Osteoblast (primary cell): ENCODE measurements at regions not wholly inside any gene's neighbourhood (a gene's known extent, or its start where the extent isn't known, plus 50 kb on each side); places are given as distances from the start of the nearest gene placed in this dataset.
A peak's percentile ranks its signal among the peaks of the same experiment; 100 is the strongest.

ENCODE experiments used
- DNase-seq: peaks from one replicate; pipeline ENCODE4 v3.0.0; 2011; ENCODE audit warnings: low spot score, mixed read lengths; ENCODE audit not compliant: insufficient read length; ENCODE audit errors: missing footprints
- H2AFZ ChIP-seq: 2 replicates; pipeline ENCODE4 v1.6.0; 2011; ENCODE audit warnings: mild to moderate bottlenecking, low read length
- H3K27ac ChIP-seq: 2 replicates; pipeline ENCODE4 v1.5.1; 2011; ENCODE audit warnings: mild to moderate bottlenecking, low read depth, low read length, moderate library complexity
- H3K27me3 ChIP-seq: 2 replicates; pipeline ENCODE4 v1.6.0; 2012; ENCODE audit warnings: mild to moderate bottlenecking, control low read depth, inconsistent platforms, low read length, moderate library complexity; ENCODE audit not compliant: insufficient read depth
- H3K36me3 ChIP-seq: 2 replicates; pipeline ENCODE4 v1.5.1; 2011; ENCODE audit warnings: mild to moderate bottlenecking, low read length, control low read depth, moderate library complexity; ENCODE audit not compliant: insufficient read depth
- H3K4me1 ChIP-seq: 2 replicates; pipeline ENCODE4 v1.5.1; 2011; ENCODE audit warnings: mild to moderate bottlenecking, low read length, control low read depth, moderate library complexity; ENCODE audit not compliant: insufficient read depth
- H3K4me2 ChIP-seq: 2 replicates; pipeline ENCODE4 v1.6.0; 2011; ENCODE audit warnings: mild to moderate bottlenecking, low read length; ENCODE audit not compliant: insufficient read depth
- H3K4me3 ChIP-seq: fragments of 200-600 bp; sonication (generic); 3 replicates; pipeline ENCODE4 v1.5.1; 2012; ENCODE audit warnings: mild to moderate bottlenecking, low read length, inconsistent platforms; ENCODE audit not compliant: insufficient read depth
- H3K79me2 ChIP-seq: 2 replicates; pipeline ENCODE4 v1.6.0; 2012; ENCODE audit warnings: mild to moderate bottlenecking, low read length, control low read depth, inconsistent platforms; ENCODE audit not compliant: insufficient read depth
- H3K9me3 ChIP-seq: 2 replicates; pipeline ENCODE4 v1.5.1; 2011; ENCODE audit warnings: low read depth, low read length, control low read depth
- H4K20me1 ChIP-seq: 2 replicates; pipeline ENCODE4 v1.6.0; 2012; ENCODE audit warnings: mild to moderate bottlenecking, low read length, control low read depth; ENCODE audit not compliant: insufficient read depth
- TF ChIP-seq, protein P1 (sequence below): IDR thresholded peaks from 2 replicates; pipeline ENCODE4 v1.5.1; 2011; ENCODE audit warnings: mild to moderate bottlenecking, low read depth, low read length, moderate library complexity; ENCODE audit errors: extremely low read depth

DNA sequence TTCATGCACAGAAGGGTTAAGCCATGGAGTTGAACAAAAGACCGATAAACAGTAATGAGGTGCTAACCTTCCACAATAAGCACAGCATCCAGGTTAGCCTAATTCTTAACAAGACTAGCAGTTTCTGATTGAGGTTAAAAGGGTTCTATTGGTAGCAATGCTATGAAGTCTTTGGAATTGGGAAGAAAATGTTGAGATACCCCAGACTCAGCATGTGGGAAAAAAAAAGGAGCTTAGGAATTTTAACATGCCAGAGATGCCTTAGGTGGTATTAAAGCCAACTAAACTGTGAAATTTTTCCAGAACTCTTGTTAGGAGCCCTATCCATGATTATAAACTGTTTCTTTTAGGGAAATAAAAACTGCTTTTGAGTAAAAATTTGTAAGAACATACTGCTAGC lies 391.7 kb downstream of the GABRG1 start:
- DNase-seq: no peak
- no peaks in the 10 kb centered on the region for H4K20me1 ChIP-seq
- no peaks in the 10 kb centered on the region for H3K79me2 ChIP-seq
- H3K4me2 ChIP-seq: no peak overlapping the region
- H3K36me3 ChIP-seq: no peaks in the 10 kb centered on the region
- H3K4me1 ChIP-seq: no peaks in the 10 kb centered on the region
- no peak overlapping the region for H3K27ac ChIP-seq
- no peaks in the 10 kb centered on the region for H3K27me3 ChIP-seq
- TF ChIP-seq, protein P1, sequence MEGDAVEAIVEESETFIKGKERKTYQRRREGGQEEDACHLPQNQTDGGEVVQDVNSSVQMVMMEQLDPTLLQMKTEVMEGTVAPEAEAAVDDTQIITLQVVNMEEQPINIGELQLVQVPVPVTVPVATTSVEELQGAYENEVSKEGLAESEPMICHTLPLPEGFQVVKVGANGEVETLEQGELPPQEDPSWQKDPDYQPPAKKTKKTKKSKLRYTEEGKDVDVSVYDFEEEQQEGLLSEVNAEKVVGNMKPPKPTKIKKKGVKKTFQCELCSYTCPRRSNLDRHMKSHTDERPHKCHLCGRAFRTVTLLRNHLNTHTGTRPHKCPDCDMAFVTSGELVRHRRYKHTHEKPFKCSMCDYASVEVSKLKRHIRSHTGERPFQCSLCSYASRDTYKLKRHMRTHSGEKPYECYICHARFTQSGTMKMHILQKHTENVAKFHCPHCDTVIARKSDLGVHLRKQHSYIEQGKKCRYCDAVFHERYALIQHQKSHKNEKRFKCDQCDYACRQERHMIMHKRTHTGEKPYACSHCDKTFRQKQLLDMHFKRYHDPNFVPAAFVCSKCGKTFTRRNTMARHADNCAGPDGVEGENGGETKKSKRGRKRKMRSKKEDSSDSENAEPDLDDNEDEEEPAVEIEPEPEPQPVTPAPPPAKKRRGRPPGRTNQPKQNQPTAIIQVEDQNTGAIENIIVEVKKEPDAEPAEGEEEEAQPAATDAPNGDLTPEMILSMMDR: no peak
- H3K9me3 ChIP-seq: no peaks in the 10 kb centered on the region
- H3K4me3 ChIP-seq: no peak overlapping the region
- H2AFZ ChIP-seq: no peak overlapping the region

DNA sequence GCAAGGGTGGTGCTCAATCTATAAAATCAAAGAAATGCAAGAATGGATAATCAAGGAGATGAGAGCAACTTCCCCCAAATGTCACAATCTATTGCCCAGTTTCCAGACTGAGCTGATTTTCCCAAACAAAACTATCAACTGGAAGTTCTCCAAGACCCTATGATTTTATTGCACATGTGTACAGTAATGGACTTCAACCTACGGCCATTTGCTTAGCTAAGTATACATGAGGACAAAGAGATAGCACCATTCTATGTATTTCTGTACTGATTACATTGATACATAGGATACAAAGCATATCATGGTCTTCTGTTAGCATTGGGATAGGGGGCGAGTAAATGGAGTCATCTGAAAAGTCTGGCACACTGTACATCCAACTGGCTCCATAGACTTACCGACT lies 407.8 kb downstream of the GABRG1 start:
- Histone ChIP-seq H2AFZ (no peak overlapping the region), H3K4me2 (no peak overlapping the region), H3K4me3 (no peak overlapping the region), H3K27me3 (no peaks in the 10 kb centered on the region), H3K79me2 (no peaks in the 10 kb centered on the region), H3K9me3 (peaks cover 2% of the 10 kb centered on the region), H3K36me3 (no peaks in the 10 kb centered on the region), H3K4me1 (no peaks in the 10 kb centered on the region), H3K27ac (no peak overlapping the region), H4K20me1 (no peaks in the 10 kb centered on the region)
- TF ChIP-seq, protein P1: no peak
- DNase-seq: no peak

DNA sequence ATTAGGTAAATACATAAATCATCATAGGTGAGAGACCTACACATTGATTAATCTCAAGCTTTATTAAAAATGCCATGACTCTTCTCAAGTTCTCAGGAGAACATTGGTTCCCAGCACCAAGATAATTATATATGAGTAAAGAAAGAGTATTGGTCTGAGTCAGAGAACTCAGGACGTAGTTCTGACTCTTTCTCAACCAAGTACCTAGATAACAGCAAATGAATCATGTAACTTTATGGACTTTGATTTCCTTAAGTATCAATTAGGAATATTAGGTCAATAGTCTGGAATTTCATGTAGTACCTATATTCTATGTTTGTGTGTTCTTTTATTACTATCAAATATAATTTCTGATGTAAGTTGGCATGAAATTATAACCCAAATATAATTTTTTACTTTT lies 409.9 kb downstream of the GABRG1 start:
- no peaks in the 10 kb centered on the region for H4K20me1 ChIP-seq
- H3K27ac ChIP-seq: no peak overlapping the region
- H3K27me3 ChIP-seq: no peaks in the 10 kb centered on the region
- DNase-seq: no peak
- H3K79me2 ChIP-seq: no peaks in the 10 kb centered on the region
- H3K9me3 ChIP-seq: peaks cover 2% of the 10 kb centered on the region
- no peaks in the 10 kb centered on the region for H3K4me1 ChIP-seq
- TF ChIP-seq, protein P1: no peak
- H3K4me2 ChIP-seq: no peak overlapping the region
- no peak overlapping the region for H3K4me3 ChIP-seq
- no peak overlapping the region for H2AFZ ChIP-seq
- H3K36me3 ChIP-seq: no peaks in the 10 kb centered on the region

DNA sequence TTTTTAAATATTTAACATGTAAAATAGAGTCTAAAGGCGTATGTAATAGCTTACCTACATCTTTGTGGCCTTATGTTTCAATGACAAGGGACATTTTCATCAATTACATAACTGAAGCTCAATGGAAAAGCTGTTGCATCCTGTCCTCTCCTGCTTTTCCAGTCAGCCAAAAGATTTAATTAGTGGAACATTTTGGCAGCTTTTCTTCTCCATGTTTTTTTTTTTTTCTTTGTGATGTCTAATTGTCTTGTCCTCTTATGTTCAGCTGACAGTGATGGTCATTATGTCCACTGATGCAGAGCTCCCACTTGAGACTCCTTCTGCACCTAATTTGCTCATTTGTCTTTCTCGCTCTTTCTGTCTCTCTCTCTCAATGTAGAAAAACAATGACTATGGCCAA lies 422.2 kb downstream of the GABRG1 start:
- DNase-seq: peak; percentile 31

More for the DNA sequence above, 422.2 kb downstream of the GABRG1 start:
- H3K4me2 ChIP-seq: no peak overlapping the region
- TF ChIP-seq, protein P1: no peak
- H3K79me2 ChIP-seq: no peaks in the 10 kb centered on the region
- no peaks in the 10 kb centered on the region for H3K27me3 ChIP-seq
- H3K9me3 ChIP-seq: no peaks in the 10 kb centered on the region
- H3K27ac ChIP-seq: no peak overlapping the region
- H2AFZ ChIP-seq: no peak overlapping the region
- H3K4me3 ChIP-seq: no peak overlapping the region
- H4K20me1 ChIP-seq: no peaks in the 10 kb centered on the region
- H3K4me1 ChIP-seq: no peaks in the 10 kb centered on the region
- no peaks in the 10 kb centered on the region for H3K36me3 ChIP-seq
